ENCODE measurements at regions not wholly inside any gene's neighbourhood (a gene's known extent, or its start where the extent isn't known, plus 50 kb on each side); places are given as distances from the start of the nearest gene placed in this dataset.
"Not testable (repeated sequence)": the region's sequence is repeated elsewhere in the genome, so short reads cannot be mapped to it uniquely, and the experiment has no call there.

- Mint-ChIP-seq H3K27ac (peak overlapping the region in 1 of 2 donors; percentile 71), H3K4me3 (no peak overlapping the region), H3K4me1 (ENCODE audit: low read depth in 2 of 2) (peaks cover 24 to 33% of the 10 kb centered on the region in 2 donors), H3K36me3 (no peaks in the 10 kb centered on the region), H3K27me3 (no peaks in the 10 kb centered on the region), H3K9me3 (no peaks in the 10 kb centered on the region)
- DNase-seq (ENCODE audit: low spot score) (no peak), ATAC-seq (peak; percentile 45 to 66)
Observed at GRCh38 chr20:12928358-12928754, 80.4 kb upstream of the SPTLC3 start.

GRCh38 chr20:12928755-12929401, 79.9 kb upstream of the SPTLC3 start:
- peaks cover 24 to 33% of the 10 kb centered on the region in 2 donors for H3K4me1 Mint-ChIP-seq (ENCODE audit: low read depth in 2 of 2)
- no peaks in the 10 kb centered on the region for H3K36me3 Mint-ChIP-seq
- H3K9me3 Mint-ChIP-seq, result no peaks in the 10 kb centered on the region
- H3K4me3 Mint-ChIP-seq, result peak overlapping the region; percentile 2
- peak; percentile 77 to 79 for ATAC-seq
- H3K27ac Mint-ChIP-seq, result peak overlapping the region in 1 of 2 donors; percentile 71
- DNase-seq (ENCODE audit: low spot score), result no peak
- H3K27me3 Mint-ChIP-seq, result no peaks in the 10 kb centered on the region

- Mint-ChIP-seq H3K9me3 (no peaks in the 10 kb centered on the region), H3K4me1 (ENCODE audit: low read depth in 2 of 2) (peaks cover 7 to 8% of the 10 kb centered on the region in 2 donors), H3K27me3 (no peaks in the 10 kb centered on the region), H3K36me3 (no peaks in the 10 kb centered on the region), H3K27ac (no peak overlapping the region), H3K4me3 (no peak overlapping the region)
- DNase-seq (ENCODE audit: low spot score) (no peak), ATAC-seq (no peak)
Observed at GRCh38 chr20:12936020-12936419, 72.8 kb upstream of the SPTLC3 start.

- Mint-ChIP-seq H3K27me3 (no peaks in the 10 kb centered on the region), H3K4me1 (ENCODE audit: low read depth in 2 of 2) (peaks cover 7 to 8% of the 10 kb centered on the region in 2 donors), H3K9me3 (no peaks in the 10 kb centered on the region), H3K36me3 (no peaks in the 10 kb centered on the region), H3K27ac (no peak overlapping the region), H3K4me3 (no peak overlapping the region)
- DNase-seq (ENCODE audit: low spot score), result no peak
- ATAC-seq, result no peak
Observed at GRCh38 chr20:12936524-12936923, 72.2 kb upstream of the SPTLC3 start.

- no peak for ATAC-seq
- H3K9me3 Mint-ChIP-seq, result no peaks in the 10 kb centered on the region
- H3K27me3 Mint-ChIP-seq, result no peaks in the 10 kb centered on the region
- H3K4me1 Mint-ChIP-seq (ENCODE audit: low read depth in 2 of 2), result peaks cover 4 to 7% of the 10 kb centered on the region in 2 donors
- no peaks in the 10 kb centered on the region for H3K36me3 Mint-ChIP-seq
- no peak overlapping the region for H3K27ac Mint-ChIP-seq
- no peak for DNase-seq (ENCODE audit: low spot score)
- no peak overlapping the region for H3K4me3 Mint-ChIP-seq
Observed at GRCh38 chr20:12941025-12941424, 67.7 kb upstream of the SPTLC3 start.

GRCh38 chr20:12942123-12942522, 66.6 kb upstream of the SPTLC3 start:
- H3K9me3 Mint-ChIP-seq, result no peaks in the 10 kb centered on the region

GRCh38 chr20:12946789-12947188, 62.0 kb upstream of the SPTLC3 start:
- H3K27ac Mint-ChIP-seq, result no peak overlapping the region
- H3K9me3 Mint-ChIP-seq, result no peaks in the 10 kb centered on the region
- H3K4me3 Mint-ChIP-seq, result no peak overlapping the region
- H3K36me3 Mint-ChIP-seq, result no peaks in the 10 kb centered on the region
- DNase-seq (ENCODE audit: low spot score), result no peak
- H3K27me3 Mint-ChIP-seq, result no peaks in the 10 kb centered on the region
- no peak for ATAC-seq
- H3K4me1 Mint-ChIP-seq (ENCODE audit: low read depth in 2 of 2), result peaks cover 1 to 24% of the 10 kb centered on the region in 2 donors

More at GRCh38 chr20:12942123-12942522, 66.6 kb upstream of the SPTLC3 start:
- DNase-seq (ENCODE audit: low spot score), result no peak
- Mint-ChIP-seq H3K27me3 (no peaks in the 10 kb centered on the region), H3K36me3 (no peaks in the 10 kb centered on the region), H3K27ac (no peak overlapping the region), H3K4me1 (ENCODE audit: low read depth in 2 of 2) (peaks cover 0 to 1% of the 10 kb centered on the region in 2 donors), H3K4me3 (no peak overlapping the region)
- no peak for ATAC-seq

GRCh38 chr20:12947691-12948090, 61.1 kb upstream of the SPTLC3 start:
- peaks cover 6 to 30% of the 10 kb centered on the region in 2 donors for H3K4me1 Mint-ChIP-seq (ENCODE audit: low read depth in 2 of 2)
- no peak overlapping the region for H3K4me3 Mint-ChIP-seq
- H3K9me3 Mint-ChIP-seq, result no peaks in the 10 kb centered on the region
- DNase-seq (ENCODE audit: low spot score) (no peak), ATAC-seq (no peak)
- no peaks in the 10 kb centered on the region for H3K27me3 Mint-ChIP-seq
- H3K27ac Mint-ChIP-seq, result no peak overlapping the region
- no peaks in the 10 kb centered on the region for H3K36me3 Mint-ChIP-seq

- ATAC-seq (no peak), DNase-seq (ENCODE audit: low spot score) (no peak)
- Mint-ChIP-seq H3K4me1 (ENCODE audit: low read depth in 2 of 2) (peaks cover 6 to 31% of the 10 kb centered on the region in 2 donors), H3K27ac (no peak overlapping the region), H3K9me3 (no peaks in the 10 kb centered on the region), H3K4me3 (no peak overlapping the region), H3K36me3 (no peaks in the 10 kb centered on the region), H3K27me3 (no peaks in the 10 kb centered on the region)
Observed at GRCh38 chr20:12949429-12949980, 59.3 kb upstream of the SPTLC3 start.

GRCh38 chr20:12954254-12954653, 54.5 kb upstream of the SPTLC3 start:
- H3K36me3 Mint-ChIP-seq; H3K4me3 Mint-ChIP-seq; ATAC-seq; H3K27ac Mint-ChIP-seq; H3K9me3 Mint-ChIP-seq; H3K27me3 Mint-ChIP-seq; DNase-seq (ENCODE audit: low spot score): not testable (repeated sequence)
- peaks cover 6 to 29% of the 10 kb centered on the region in 2 donors for H3K4me1 Mint-ChIP-seq (ENCODE audit: low read depth in 2 of 2)

- DNase-seq (ENCODE audit: low spot score), result no peak
- no peak overlapping the region for H3K4me3 Mint-ChIP-seq
- ATAC-seq, result no peak
- H3K4me1 Mint-ChIP-seq (ENCODE audit: low read depth in 2 of 2), result peaks cover 6 to 18% of the 10 kb centered on the region in 2 donors
- no peaks in the 10 kb centered on the region for H3K36me3 Mint-ChIP-seq
- H3K9me3 Mint-ChIP-seq, result no peaks in the 10 kb centered on the region
- H3K27me3 Mint-ChIP-seq, result no peaks in the 10 kb centered on the region
- H3K27ac Mint-ChIP-seq, result no peak overlapping the region
Observed at GRCh38 chr20:12955611-12956010, 53.2 kb upstream of the SPTLC3 start.

GRCh38 chr20:12956303-12956702, 52.5 kb upstream of the SPTLC3 start:
- H3K27me3 Mint-ChIP-seq, result no peaks in the 10 kb centered on the region
- ATAC-seq (no peak), DNase-seq (ENCODE audit: low spot score) (no peak)
- peaks cover 6 to 15% of the 10 kb centered on the region in 2 donors for H3K4me1 Mint-ChIP-seq (ENCODE audit: low read depth in 2 of 2)
- no peak overlapping the region for H3K27ac Mint-ChIP-seq
- no peaks in the 10 kb centered on the region for H3K9me3 Mint-ChIP-seq
- no peaks in the 10 kb centered on the region for H3K36me3 Mint-ChIP-seq
- H3K4me3 Mint-ChIP-seq, result no peak overlapping the region

- Mint-ChIP-seq H3K27ac (no peak overlapping the region), H3K4me3 (no peak overlapping the region), H3K36me3 (no peaks in the 10 kb centered on the region), H3K9me3 (no peaks in the 10 kb centered on the region), H3K27me3 (no peaks in the 10 kb centered on the region), H3K4me1 (ENCODE audit: low read depth in 2 of 2) (peaks cover 0 to 4% of the 10 kb centered on the region in 2 donors)
- ATAC-seq (no peak), DNase-seq (ENCODE audit: low spot score) (no peak)
Observed at GRCh38 chr20:12957968-12958367, 50.8 kb upstream of the SPTLC3 start.

Data from natural killer cell treated with Interleukin-12 subunit alpha and Interleukin-12 subunit beta and Interleukin-15 and Interleukin-18, amount 100 ng/mL, for 72 hours (primary cell).